Activated CD8-positive, alpha-beta T cell treated with anti-CD3 and anti-CD28 coated beads for 36 hours (primary cell): ENCODE measurements at regions not wholly inside any gene's neighbourhood (a gene's known extent, or its start where the extent isn't known, plus 50 kb on each side); places are given as distances from the start of the nearest gene placed in this dataset.

Experiments used
- ATAC-seq: fragments of 200-7000 bp; cut with Tn5 transposase; one replicate; pipeline ENCODE4 v1.10.0; 2021; ENCODE audit warnings: mild to moderate bottlenecking, moderate library complexity
- CTCF ChIA-PET: fragments of 350-600 bp; sonication (Branson Sonifier 250); formaldehyde crosslinking; loops from one replicate; lab custom pipeline; 2021; ENCODE audit warnings: antibody characterized with exemption; lab: Charles Lee
- POLR2A ChIA-PET: fragments of 350-600 bp; sonication (Branson Sonifier 250); formaldehyde crosslinking; loops from one replicate; lab custom pipeline; 2021; ENCODE audit warnings: antibody characterized with exemption; lab: Charles Lee
- DNase-seq: peaks from one replicate; pipeline ENCODE4 v3.0.0-alpha.2; 2020
- H3K27ac Mint-ChIP-seq: one replicate; pipeline ENCODE4 v1.8.0; 2021; ENCODE audit warnings: mild to moderate bottlenecking, mixed read lengths
- H3K27me3 Mint-ChIP-seq: one replicate; pipeline ENCODE4 v1.8.0; 2021; ENCODE audit warnings: mixed read lengths
- H3K36me3 Mint-ChIP-seq: one replicate; pipeline ENCODE4 v1.8.0; 2021; ENCODE audit warnings: low read depth, mixed read lengths
- H3K4me1 Mint-ChIP-seq: one replicate; pipeline ENCODE4 v1.8.0; 2021; ENCODE audit warnings: low read depth, mixed read lengths
- H3K4me3 Mint-ChIP-seq: one replicate; pipeline ENCODE4 v1.8.0; 2021; ENCODE audit warnings: mild to moderate bottlenecking, moderate library complexity, mixed read lengths
- H3K9me3 Mint-ChIP-seq: one replicate; pipeline ENCODE4 v1.8.0; 2021; ENCODE audit warnings: mixed read lengths
- CTCF ChIP-seq: fragments of 200-600 bp; IDR thresholded peaks from one replicate; pipeline ENCODE4 v1.8.0; 2022; ENCODE audit warnings: antibody characterized with exemption, mild to moderate bottlenecking
- intact Hi-C: fragments of 100-400 bp; cut with micrococcal nuclease; formaldehyde crosslinking; loops from one replicate; pipeline ENCODE4 v1.10.0; 2022

GRCh38 chr7:81112731-81113130 is 193.9 kb upstream of the SEMA3C start:
- Mint-ChIP-seq H3K27ac (no peak overlapping the region), H3K36me3 (no peaks in the 10 kb centered on the region), H3K9me3 (no peaks in the 10 kb centered on the region), H3K27me3 (no peaks in the 10 kb centered on the region), H3K4me1 (no peaks in the 10 kb centered on the region), H3K4me3 (no peak overlapping the region)
- no peak for DNase-seq
- no peak for ATAC-seq
- ChIA-PET CTCF (no interaction called here), POLR2A (no interaction called here)
- no peak for TF ChIP-seq CTCF
- intact Hi-C loops, result no loop called here

GRCh38 chr7:81111781-81112540 is 193.1 kb upstream of the SEMA3C start:
- ChIA-PET POLR2A (no interaction called here), CTCF (no interaction called here)
- Mint-ChIP-seq H3K27me3 (no peaks in the 10 kb centered on the region), H3K4me3 (no peak overlapping the region), H3K36me3 (no peaks in the 10 kb centered on the region), H3K27ac (no peak overlapping the region), H3K4me1 (no peaks in the 10 kb centered on the region), H3K9me3 (no peaks in the 10 kb centered on the region)
- no peak for TF ChIP-seq CTCF
- no peak for DNase-seq
- no peak for ATAC-seq
- intact Hi-C loops, result no loop called here

GRCh38 chr7:81111358-81111757 is 192.5 kb upstream of the SEMA3C start:
- DNase-seq (no peak), ATAC-seq (no peak)
- no peak for TF ChIP-seq CTCF
- intact Hi-C loops, result no loop called here
- no peaks in the 10 kb centered on the region for H3K4me1 Mint-ChIP-seq
- no peaks in the 10 kb centered on the region for H3K9me3 Mint-ChIP-seq
- CTCF ChIA-PET, result no interaction called here
- H3K4me3 Mint-ChIP-seq, result no peak overlapping the region
- no peak overlapping the region for H3K27ac Mint-ChIP-seq
- no peaks in the 10 kb centered on the region for H3K27me3 Mint-ChIP-seq
- POLR2A ChIA-PET, result no interaction called here
- no peaks in the 10 kb centered on the region for H3K36me3 Mint-ChIP-seq

GRCh38 chr7:81110673-81111072 is 191.8 kb upstream of the SEMA3C start:
- Mint-ChIP-seq H3K4me3 (no peak overlapping the region), H3K4me1 (no peaks in the 10 kb centered on the region), H3K36me3 (no peaks in the 10 kb centered on the region), H3K27ac (no peak overlapping the region), H3K9me3 (no peaks in the 10 kb centered on the region), H3K27me3 (no peaks in the 10 kb centered on the region)
- DNase-seq (no peak), ATAC-seq (no peak)
- no peak for TF ChIP-seq CTCF
- ChIA-PET POLR2A (no interaction called here), CTCF (no interaction called here)
- intact Hi-C loops, result no loop called here

GRCh38 chr7:81098213-81098612 is 179.4 kb upstream of the SEMA3C start:
- Mint-ChIP-seq H3K4me1 (no peaks in the 10 kb centered on the region), H3K36me3 (no peaks in the 10 kb centered on the region), H3K27ac (no peak overlapping the region), H3K4me3 (no peak overlapping the region), H3K9me3 (no peaks in the 10 kb centered on the region), H3K27me3 (no peaks in the 10 kb centered on the region)
- ChIA-PET CTCF (no interaction called here), POLR2A (no interaction called here)
- no peak for DNase-seq
- no peak for ATAC-seq
- intact Hi-C loops, result no loop called here
- no peak for TF ChIP-seq CTCF
